HEK293 (cell line): ENCODE measurements at regions not wholly inside any gene's neighbourhood (a gene's known extent, or its start where the extent isn't known, plus 50 kb on each side); places are given as distances from the start of the nearest gene placed in this dataset.
A peak's percentile ranks its signal among the peaks of the same experiment; 100 is the strongest.

Experiments
- CTCF ChIA-PET: fragments of 350-600 bp; formaldehyde crosslinking; extraction: SDS; loops from one replicate; lab custom pipeline; 2021; ENCODE audit warnings: antibody characterized with exemption; lab: Yijun Ruan, JAX
- POLR2A ChIA-PET: fragments of 300-600 bp; formaldehyde crosslinking; extraction: SDS; loops from one replicate; lab custom pipeline; 2020; ENCODE audit warnings: antibody characterized with exemption, inconsistent platforms; lab: Yijun Ruan, JAX
- H3K27ac ChIP-seq: fragments of 200-500 bp; sonication (Bioruptor generic); 2 replicates; pipeline ENCODE4 v1.5.1; 2014; ENCODE audit warnings: low read depth, low read length, control low read depth, inconsistent platforms; ENCODE audit errors: extremely low read depth
- H3K36me3 ChIP-seq, 2 experiments: fragments of 200-500 bp in 1 of 2; sonication (Bioruptor generic) in 1 of 2; 1 replicate in 1 of 2; 2 replicates in 1 of 2; pipeline ENCODE4 v1.5.1; 2014 to 2017; ENCODE audit warnings: inconsistent platforms in 2 of 2, low read length in 2 of 2; ENCODE audit not compliant: control insufficient read depth in 2 of 2, insufficient read depth in 1 of 2
- H3K4me1 ChIP-seq: fragments of 200-500 bp; sonication (Bioruptor generic); 2 replicates; pipeline ENCODE4 v1.5.1; 2014; ENCODE audit warnings: mild to moderate bottlenecking, low read length, inconsistent platforms; ENCODE audit not compliant: control insufficient read depth, insufficient read depth
- H3K4me3 ChIP-seq: 2 replicates; pipeline ENCODE4 v1.5.1; 2011; ENCODE audit warnings: low read depth, mild to moderate bottlenecking, control low read depth, low read length, moderate library complexity
- H3K9me3 ChIP-seq: fragments of 200-500 bp; sonication (Bioruptor generic); 2 replicates; pipeline ENCODE4 v1.5.1; 2014; ENCODE audit warnings: low read depth, low read length, inconsistent platforms; ENCODE audit not compliant: control insufficient read depth, insufficient read depth
- FEZF1 ChIP-seq: fragments of 450-650 bp; formaldehyde crosslinking; IDR thresholded peaks from 2 replicates; pipeline ENCODE4 v1.5.1; 2016; ENCODE audit warnings: missing biosample characterization, missing genetic modification characterization
- GLIS1 ChIP-seq: fragments of 450-650 bp; formaldehyde crosslinking; IDR thresholded peaks from 2 replicates; pipeline ENCODE4 v1.5.1; 2016; ENCODE audit warnings: missing biosample characterization, missing genetic modification characterization
- HOXC10 ChIP-seq: sonication (generic); formaldehyde crosslinking; IDR thresholded peaks from 2 replicates; pipeline ENCODE4 v1.8.1; 2023; ENCODE audit warnings: mild to moderate bottlenecking, missing genetic modification reagents
- KLF1 ChIP-seq: fragments of 450-650 bp; formaldehyde crosslinking; IDR thresholded peaks from 2 replicates; pipeline ENCODE4 v1.5.1; 2016; ENCODE audit warnings: missing biosample characterization, missing genetic modification characterization
- MZF1 ChIP-seq: fragments of 450-650 bp; formaldehyde crosslinking; IDR thresholded peaks from 2 replicates; pipeline ENCODE4 v1.5.1; 2017; ENCODE audit warnings: missing biosample characterization, missing genetic modification characterization, borderline replicate concordance
- SCRT2 ChIP-seq: fragments of 450-650 bp; formaldehyde crosslinking; IDR thresholded peaks from 2 replicates; pipeline ENCODE4 v1.5.1; 2016; ENCODE audit warnings: missing biosample characterization, missing genetic modification characterization
- SP7 ChIP-seq: fragments of 450-650 bp; formaldehyde crosslinking; IDR thresholded peaks from 2 replicates; pipeline ENCODE4 v1.5.1; 2016; ENCODE audit warnings: missing biosample characterization, missing genetic modification characterization
- ZBTB20 ChIP-seq: fragments of 450-650 bp; formaldehyde crosslinking; IDR thresholded peaks from 2 replicates; pipeline ENCODE4 v1.5.1; 2016; ENCODE audit warnings: missing biosample characterization, missing genetic modification characterization
- ZFP3 ChIP-seq: fragments of 450-650 bp; formaldehyde crosslinking; IDR thresholded peaks from 2 replicates; pipeline ENCODE4 v1.5.1; 2016; ENCODE audit warnings: low read depth, missing biosample characterization, missing genetic modification characterization
- ZIC2 ChIP-seq: fragments of 450-650 bp; formaldehyde crosslinking; IDR thresholded peaks from 2 replicates; pipeline ENCODE4 v1.5.1; 2016; ENCODE audit warnings: missing biosample characterization, missing genetic modification characterization
- ZNF157 ChIP-seq: fragments of 450-650 bp; formaldehyde crosslinking; IDR thresholded peaks from 2 replicates; pipeline ENCODE4 v1.5.1; 2016; ENCODE audit warnings: missing biosample characterization, missing genetic modification characterization
- ZNF223 ChIP-seq: fragments of 450-650 bp; formaldehyde crosslinking; IDR thresholded peaks from 2 replicates; pipeline ENCODE4 v1.5.1; 2016; ENCODE audit warnings: missing biosample characterization, missing genetic modification characterization
- ZNF274 ChIP-seq, 2 experiments: fragments of 200-500 bp in 1 of 2; fragments of 450-650 bp in 1 of 2; sonication (Bioruptor generic) in 1 of 2; formaldehyde crosslinking in 1 of 2; IDR thresholded peaks; 2 replicates each; pipeline versions ENCODE4 v1.5.1 to v1.6.1; 2014 to 2016; ENCODE audit warnings: borderline replicate concordance in 1 of 2, inconsistent platforms in 1 of 2, low read length in 1 of 2, missing biosample characterization in 1 of 2, missing genetic modification characterization in 1 of 2
- ZNF302 ChIP-seq: fragments of 450-650 bp; formaldehyde crosslinking; IDR thresholded peaks from 2 replicates; pipeline ENCODE4 v1.5.1; 2016; ENCODE audit warnings: missing biosample characterization, missing genetic modification characterization, low read depth
- ZNF530 ChIP-seq: fragments of 450-650 bp; formaldehyde crosslinking; IDR thresholded peaks from 2 replicates; pipeline ENCODE4 v1.5.1; 2016; ENCODE audit warnings: low read depth, missing biosample characterization, missing genetic modification characterization
- ZNF600 ChIP-seq: fragments of 450-650 bp; formaldehyde crosslinking; IDR thresholded peaks from 2 replicates; pipeline ENCODE4 v1.5.1; 2016; ENCODE audit warnings: missing biosample characterization, missing genetic modification characterization
- ZNF610 ChIP-seq: fragments of 450-650 bp; formaldehyde crosslinking; IDR thresholded peaks from 2 replicates; pipeline ENCODE4 v1.5.1; 2016; ENCODE audit warnings: missing biosample characterization, missing genetic modification characterization, borderline replicate concordance
- ZNF629 ChIP-seq: fragments of 450-650 bp; formaldehyde crosslinking; IDR thresholded peaks from 2 replicates; pipeline ENCODE4 v1.5.1; 2017; ENCODE audit warnings: missing biosample characterization, missing genetic modification characterization
- ZNF776 ChIP-seq: fragments of 450-650 bp; formaldehyde crosslinking; IDR thresholded peaks from 2 replicates; pipeline ENCODE4 v1.5.0; 2017; ENCODE audit warnings: missing biosample characterization, missing genetic modification characterization, borderline replicate concordance
- TF ChIP-seq, protein P1 (sequence below): fragments of 450-650 bp; formaldehyde crosslinking; IDR thresholded peaks from 2 replicates; pipeline ENCODE4 v1.5.1; 2016; ENCODE audit warnings: missing biosample characterization, missing genetic modification characterization, borderline replicate concordance
- TF ChIP-seq, protein P2 (sequence below): fragments of 450-650 bp; formaldehyde crosslinking; IDR thresholded peaks from 2 replicates; pipeline ENCODE4 v1.5.1; 2016; ENCODE audit warnings: missing biosample characterization, missing genetic modification characterization
- TF ChIP-seq, protein P3 (sequence below): fragments of 450-650 bp; formaldehyde crosslinking; IDR thresholded peaks from 2 replicates; pipeline ENCODE4 v1.5.1; 2017; ENCODE audit warnings: missing biosample characterization, missing genetic modification characterization

DNA sequence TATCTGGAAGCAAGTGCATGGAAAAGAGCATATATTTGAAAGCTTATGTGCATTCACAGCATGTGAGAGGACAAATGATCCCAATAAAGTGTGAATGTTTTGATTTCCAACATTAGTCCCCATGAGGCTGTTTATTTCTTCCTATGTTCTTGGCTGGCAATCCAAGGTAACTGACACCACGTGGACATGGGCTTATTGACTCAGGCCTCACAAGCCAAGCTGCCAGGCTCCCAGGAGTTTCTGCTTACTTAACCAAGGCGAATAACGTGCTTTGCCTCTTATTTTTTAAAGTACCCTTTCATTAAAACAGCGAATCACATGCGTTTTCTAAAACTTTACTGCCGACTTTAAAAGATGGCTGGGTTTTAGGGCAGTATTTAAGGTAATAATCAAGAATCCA is 441.7 kb downstream of the FUT8 start:
- no peaks in the 10 kb centered on the region for H3K4me1 ChIP-seq
- no peak overlapping the region for H3K27ac ChIP-seq
- no peaks in the 10 kb centered on the region for H3K36me3 ChIP-seq
- no peaks in the 10 kb centered on the region for H3K9me3 ChIP-seq
- ChIA-PET CTCF (no interaction called here), POLR2A (no interaction called here)
- no peak overlapping the region for H3K4me3 ChIP-seq
- peak; percentile 47; the same call in 1 of the 2 replicates for TF ChIP-seq FEZF1 (tag by site-specific recombination)
- no peak for TF ChIP-seq KLF1 (tag by site-specific recombination)
- TF ChIP-seq ZNF302 (tag by site-specific recombination) = no peak
- TF ChIP-seq ZNF274 (IDR thresholded peaks at IDR 0.05; ENCODE audit: low read length) = no peak
- no peak for TF ChIP-seq ZNF274 (tag by site-specific recombination; IDR thresholded peaks at IDR 0.05; ENCODE audit: borderline replicate concordance)
- no peak for TF ChIP-seq ZNF223 (tag by site-specific recombination)
- no peak for TF ChIP-seq ZNF157 (tag by site-specific recombination)
- TF ChIP-seq ZIC2 (tag by site-specific recombination) = peak; percentile 43; the same call in 1 of the 2 replicates

DNA sequence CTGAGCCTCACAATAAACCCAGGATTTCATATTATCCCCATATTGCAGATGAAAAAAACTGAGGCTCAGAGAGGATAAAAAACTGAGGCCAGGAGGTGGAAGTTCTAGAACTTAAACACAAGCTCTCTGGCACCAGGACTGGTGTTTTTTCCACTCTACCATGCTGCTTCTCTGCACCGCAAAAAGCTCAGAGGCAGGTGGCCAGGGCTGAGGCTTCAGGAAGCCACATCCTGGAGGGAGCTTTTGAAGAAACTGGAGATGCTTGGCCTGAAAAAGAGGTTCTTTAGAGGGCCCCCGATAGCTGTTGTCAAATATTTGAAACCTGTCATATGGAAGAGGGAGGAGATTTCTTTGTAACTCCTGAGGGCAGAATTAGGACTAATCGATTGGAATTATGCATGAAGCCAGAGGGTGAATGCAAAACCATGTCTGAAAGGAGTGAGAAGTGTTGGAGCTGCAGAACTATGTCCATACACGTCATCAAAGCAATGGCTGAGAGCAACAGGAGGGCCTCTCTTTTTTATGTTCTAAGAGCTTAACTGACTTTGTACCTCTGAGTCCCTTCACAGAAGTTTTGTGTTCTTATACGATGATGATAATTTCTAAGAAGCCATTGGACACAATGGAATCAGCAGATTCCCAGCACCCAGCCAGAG is 448.6 kb downstream of the FUT8 start:
- no peak overlapping the region for H3K27ac ChIP-seq
- TF ChIP-seq ZBTB20 (tag by site-specific recombination) (no peak), ZFP3 (tag by site-specific recombination) (no peak), ZNF776 (tag by site-specific recombination) (no peak), SP7 (no peak), ZNF600 (tag by site-specific recombination) (no peak), ZNF530 (tag by site-specific recombination) (no peak)
- POLR2A ChIA-PET = no interaction called here
- no peaks in the 10 kb centered on the region for H3K9me3 ChIP-seq
- CTCF ChIA-PET = interaction anchor here (0.5 kb wide), 1 partner anchor 983 kb away, joined by 3 read pairs; no protein-coding TSS in a partner anchor
- no peaks in the 10 kb centered on the region for H3K4me1 ChIP-seq
- H3K36me3 ChIP-seq = no peaks in the 10 kb centered on the region
- H3K4me3 ChIP-seq = no peak overlapping the region

DNA sequence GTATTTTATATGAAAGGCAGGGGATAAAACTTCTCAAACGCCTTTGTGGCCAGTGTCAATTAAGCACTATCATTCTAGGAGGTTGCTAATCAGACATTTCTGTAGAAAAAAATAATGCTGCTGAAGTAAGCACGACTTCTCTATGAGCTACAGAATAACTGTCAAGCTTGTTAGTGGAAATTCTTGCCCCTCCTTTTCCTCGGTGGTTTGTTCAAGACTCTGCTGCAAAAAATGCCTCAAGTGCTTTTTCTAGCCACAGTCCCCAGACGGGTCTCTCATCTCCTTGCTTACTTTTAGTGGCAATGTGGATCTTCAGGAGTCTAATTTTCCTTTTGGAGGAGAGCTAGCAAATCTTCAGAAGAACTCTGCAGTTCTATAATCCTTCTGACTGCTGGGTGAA is 452.0 kb downstream of the FUT8 start:
- H3K4me3 ChIP-seq = no peak overlapping the region
- TF ChIP-seq ZNF629 (tag by site-specific recombination) (no peak), HOXC10 (CRISPR knock-in tag) (no peak), ZNF610 (no peak), GLIS1 (no peak), MZF1 (tag by site-specific recombination) (no peak), SCRT2 (tag by site-specific recombination) (no peak)
- TF ChIP-seq, protein P1, sequence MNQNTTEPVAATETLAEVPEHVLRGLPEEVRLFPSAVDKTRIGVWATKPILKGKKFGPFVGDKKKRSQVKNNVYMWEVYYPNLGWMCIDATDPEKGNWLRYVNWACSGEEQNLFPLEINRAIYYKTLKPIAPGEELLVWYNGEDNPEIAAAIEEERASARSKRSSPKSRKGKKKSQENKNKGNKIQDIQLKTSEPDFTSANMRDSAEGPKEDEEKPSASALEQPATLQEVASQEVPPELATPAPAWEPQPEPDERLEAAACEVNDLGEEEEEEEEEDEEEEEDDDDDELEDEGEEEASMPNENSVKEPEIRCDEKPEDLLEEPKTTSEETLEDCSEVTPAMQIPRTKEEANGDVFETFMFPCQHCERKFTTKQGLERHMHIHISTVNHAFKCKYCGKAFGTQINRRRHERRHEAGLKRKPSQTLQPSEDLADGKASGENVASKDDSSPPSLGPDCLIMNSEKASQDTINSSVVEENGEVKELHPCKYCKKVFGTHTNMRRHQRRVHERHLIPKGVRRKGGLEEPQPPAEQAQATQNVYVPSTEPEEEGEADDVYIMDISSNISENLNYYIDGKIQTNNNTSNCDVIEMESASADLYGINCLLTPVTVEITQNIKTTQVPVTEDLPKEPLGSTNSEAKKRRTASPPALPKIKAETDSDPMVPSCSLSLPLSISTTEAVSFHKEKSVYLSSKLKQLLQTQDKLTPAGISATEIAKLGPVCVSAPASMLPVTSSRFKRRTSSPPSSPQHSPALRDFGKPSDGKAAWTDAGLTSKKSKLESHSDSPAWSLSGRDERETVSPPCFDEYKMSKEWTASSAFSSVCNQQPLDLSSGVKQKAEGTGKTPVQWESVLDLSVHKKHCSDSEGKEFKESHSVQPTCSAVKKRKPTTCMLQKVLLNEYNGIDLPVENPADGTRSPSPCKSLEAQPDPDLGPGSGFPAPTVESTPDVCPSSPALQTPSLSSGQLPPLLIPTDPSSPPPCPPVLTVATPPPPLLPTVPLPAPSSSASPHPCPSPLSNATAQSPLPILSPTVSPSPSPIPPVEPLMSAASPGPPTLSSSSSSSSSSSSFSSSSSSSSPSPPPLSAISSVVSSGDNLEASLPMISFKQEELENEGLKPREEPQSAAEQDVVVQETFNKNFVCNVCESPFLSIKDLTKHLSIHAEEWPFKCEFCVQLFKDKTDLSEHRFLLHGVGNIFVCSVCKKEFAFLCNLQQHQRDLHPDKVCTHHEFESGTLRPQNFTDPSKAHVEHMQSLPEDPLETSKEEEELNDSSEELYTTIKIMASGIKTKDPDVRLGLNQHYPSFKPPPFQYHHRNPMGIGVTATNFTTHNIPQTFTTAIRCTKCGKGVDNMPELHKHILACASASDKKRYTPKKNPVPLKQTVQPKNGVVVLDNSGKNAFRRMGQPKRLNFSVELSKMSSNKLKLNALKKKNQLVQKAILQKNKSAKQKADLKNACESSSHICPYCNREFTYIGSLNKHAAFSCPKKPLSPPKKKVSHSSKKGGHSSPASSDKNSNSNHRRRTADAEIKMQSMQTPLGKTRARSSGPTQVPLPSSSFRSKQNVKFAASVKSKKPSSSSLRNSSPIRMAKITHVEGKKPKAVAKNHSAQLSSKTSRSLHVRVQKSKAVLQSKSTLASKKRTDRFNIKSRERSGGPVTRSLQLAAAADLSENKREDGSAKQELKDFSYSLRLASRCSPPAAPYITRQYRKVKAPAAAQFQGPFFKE (tag by site-specific recombination) = no peak
- TF ChIP-seq, protein P2, sequence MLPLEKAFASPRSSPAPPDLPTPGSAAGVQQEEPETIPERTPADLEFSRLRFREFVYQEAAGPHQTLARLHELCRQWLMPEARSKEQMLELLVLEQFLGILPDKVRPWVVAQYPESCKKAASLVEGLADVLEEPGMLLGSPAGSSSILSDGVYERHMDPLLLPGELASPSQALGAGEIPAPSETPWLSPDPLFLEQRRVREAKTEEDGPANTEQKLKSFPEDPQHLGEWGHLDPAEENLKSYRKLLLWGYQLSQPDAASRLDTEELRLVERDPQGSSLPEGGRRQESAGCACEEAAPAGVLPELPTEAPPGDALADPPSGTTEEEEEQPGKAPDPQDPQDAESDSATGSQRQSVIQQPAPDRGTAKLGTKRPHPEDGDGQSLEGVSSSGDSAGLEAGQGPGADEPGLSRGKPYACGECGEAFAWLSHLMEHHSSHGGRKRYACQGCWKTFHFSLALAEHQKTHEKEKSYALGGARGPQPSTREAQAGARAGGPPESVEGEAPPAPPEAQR (tag by site-specific recombination) = no peak
- TF ChIP-seq, protein P3, sequence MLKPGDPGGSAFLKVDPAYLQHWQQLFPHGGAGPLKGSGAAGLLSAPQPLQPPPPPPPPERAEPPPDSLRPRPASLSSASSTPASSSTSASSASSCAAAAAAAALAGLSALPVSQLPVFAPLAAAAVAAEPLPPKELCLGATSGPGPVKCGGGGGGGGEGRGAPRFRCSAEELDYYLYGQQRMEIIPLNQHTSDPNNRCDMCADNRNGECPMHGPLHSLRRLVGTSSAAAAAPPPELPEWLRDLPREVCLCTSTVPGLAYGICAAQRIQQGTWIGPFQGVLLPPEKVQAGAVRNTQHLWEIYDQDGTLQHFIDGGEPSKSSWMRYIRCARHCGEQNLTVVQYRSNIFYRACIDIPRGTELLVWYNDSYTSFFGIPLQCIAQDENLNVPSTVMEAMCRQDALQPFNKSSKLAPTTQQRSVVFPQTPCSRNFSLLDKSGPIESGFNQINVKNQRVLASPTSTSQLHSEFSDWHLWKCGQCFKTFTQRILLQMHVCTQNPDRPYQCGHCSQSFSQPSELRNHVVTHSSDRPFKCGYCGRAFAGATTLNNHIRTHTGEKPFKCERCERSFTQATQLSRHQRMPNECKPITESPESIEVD (tag by site-specific recombination) = no peak
- no peak overlapping the region for H3K27ac ChIP-seq
- no peaks in the 10 kb centered on the region for H3K4me1 ChIP-seq
- H3K9me3 ChIP-seq = no peaks in the 10 kb centered on the region
- POLR2A ChIA-PET = no interaction called here
- H3K36me3 ChIP-seq = no peaks in the 10 kb centered on the region
- CTCF ChIA-PET = interaction anchor here (0.6 to 0.7 kb wide), 2 partner anchors 40 to 449 kb away, joined by 3 read pairs; no protein-coding TSS in a partner anchor
